ENCODE measurements at regions not wholly inside any gene's neighbourhood (a gene's known extent, or its start where the extent isn't known, plus 50 kb on each side); places are given as distances from the start of the nearest gene placed in this dataset.

DNA sequence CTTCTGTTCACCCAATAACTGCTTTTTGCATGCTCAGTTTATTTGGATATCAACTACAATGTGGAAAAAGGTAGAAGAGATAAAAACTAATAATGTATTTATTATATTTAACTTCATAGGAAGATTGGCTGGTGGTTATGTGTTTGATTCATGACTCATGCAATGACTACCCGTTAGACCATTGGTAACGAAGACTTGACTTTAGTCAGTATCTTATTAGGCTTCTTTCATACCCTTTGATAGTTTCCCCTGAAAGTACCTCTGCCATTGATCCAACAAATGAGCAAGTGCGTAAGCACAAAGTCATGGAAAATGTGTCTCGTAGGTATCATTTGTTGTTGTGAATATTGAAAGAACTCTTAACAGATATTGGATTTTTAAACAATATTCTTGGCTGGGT is 394.7 kb downstream of the PPP3CA start:
- TF ChIP-seq, protein P1, sequence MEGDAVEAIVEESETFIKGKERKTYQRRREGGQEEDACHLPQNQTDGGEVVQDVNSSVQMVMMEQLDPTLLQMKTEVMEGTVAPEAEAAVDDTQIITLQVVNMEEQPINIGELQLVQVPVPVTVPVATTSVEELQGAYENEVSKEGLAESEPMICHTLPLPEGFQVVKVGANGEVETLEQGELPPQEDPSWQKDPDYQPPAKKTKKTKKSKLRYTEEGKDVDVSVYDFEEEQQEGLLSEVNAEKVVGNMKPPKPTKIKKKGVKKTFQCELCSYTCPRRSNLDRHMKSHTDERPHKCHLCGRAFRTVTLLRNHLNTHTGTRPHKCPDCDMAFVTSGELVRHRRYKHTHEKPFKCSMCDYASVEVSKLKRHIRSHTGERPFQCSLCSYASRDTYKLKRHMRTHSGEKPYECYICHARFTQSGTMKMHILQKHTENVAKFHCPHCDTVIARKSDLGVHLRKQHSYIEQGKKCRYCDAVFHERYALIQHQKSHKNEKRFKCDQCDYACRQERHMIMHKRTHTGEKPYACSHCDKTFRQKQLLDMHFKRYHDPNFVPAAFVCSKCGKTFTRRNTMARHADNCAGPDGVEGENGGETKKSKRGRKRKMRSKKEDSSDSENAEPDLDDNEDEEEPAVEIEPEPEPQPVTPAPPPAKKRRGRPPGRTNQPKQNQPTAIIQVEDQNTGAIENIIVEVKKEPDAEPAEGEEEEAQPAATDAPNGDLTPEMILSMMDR (IDR thresholded peaks at IDR 0.05) = no peak
- TF ChIP-seq POLR2A (IDR thresholded peaks at IDR 0.05) = no peak

All from right lobe of liver (tissue), 4 donors.